IMR-90 (cell line): ENCODE measurements at regions not wholly inside any gene's neighbourhood (a gene's known extent, or its start where the extent isn't known, plus 50 kb on each side); places are given as distances from the start of the nearest gene placed in this dataset.

ENCODE experiments used
- ATAC-seq: fragments of 200-7000 bp; cut with Tn5 transposase; 2 replicates; pipeline ENCODE4 v1.9.1; 2020; ENCODE audit warnings: low read depth, mild to moderate bottlenecking, moderate library complexity
- BruUV-seq: library from RNA; stranded (reverse); fragments of 400-500 nt; replicated peaks from 2 replicates; lab custom pipeline; 2021; lab: Mats Ljungman, UMichigan
- CTCF ChIA-PET: fragments of 300-600 bp; formaldehyde crosslinking; extraction: SDS; loops from one replicate; lab custom pipeline; 2021; ENCODE audit warnings: antibody characterized with exemption; lab: Yijun Ruan, JAX
- POLR2A ChIA-PET: fragments of 300-600 bp; sonication (Branson Sonifier 250); formaldehyde crosslinking; loops from one replicate; lab custom pipeline; 2022; ENCODE audit warnings: antibody characterized with exemption; ENCODE audit not compliant: unreplicated experiment; lab: Charles Lee
- DNase-seq: peaks from one replicate; pipeline ENCODE4 v3.0.0; 2013
- H2AFZ ChIP-seq: replicated peaks from 2 replicates; pipeline ENCODE3; 2013; ENCODE audit warnings: low read length, mild to moderate bottlenecking; ENCODE audit not compliant: poor library complexity
- H2AK5ac ChIP-seq: 2 replicates; pipeline ENCODE4 v1.6.1; 2013; ENCODE audit warnings: low read depth, low read length, inconsistent platforms
- H2AK9ac ChIP-seq: replicated peaks from 2 replicates; pipeline ENCODE3; 2013; ENCODE audit warnings: mild to moderate bottlenecking, low read depth, low read length, moderate library complexity; ENCODE audit not compliant: poor library complexity
- H2BK120ac ChIP-seq: 2 replicates; pipeline ENCODE4 v1.6.1; 2013; ENCODE audit warnings: low read depth, low read length, inconsistent platforms
- H2BK15ac ChIP-seq: 3 replicates; pipeline ENCODE4 v1.6.1; 2013; ENCODE audit warnings: low read depth, low read length, inconsistent platforms
- H2BK20ac ChIP-seq: 2 replicates; pipeline ENCODE4 v1.6.1; 2013; ENCODE audit warnings: low read depth, mild to moderate bottlenecking, inconsistent platforms, low read length, moderate library complexity
- H2BK5ac ChIP-seq: 2 replicates; pipeline ENCODE4 v1.6.1; 2013; ENCODE audit warnings: mild to moderate bottlenecking, low read depth, low read length, inconsistent platforms; ENCODE audit not compliant: poor library complexity, severe bottlenecking
- H3K14ac ChIP-seq: replicated peaks from 2 replicates; pipeline ENCODE4 v1.6.1; 2013; ENCODE audit warnings: low read depth, low read length, inconsistent platforms
- H3K18ac ChIP-seq: 2 replicates; pipeline ENCODE4 v1.6.1; 2013; ENCODE audit warnings: low read depth, low read length, control low read depth
- H3K23ac ChIP-seq: 2 replicates; pipeline ENCODE4 v1.6.1; 2013; ENCODE audit warnings: low read depth, low read length, inconsistent platforms
- H3K27ac ChIP-seq: 2 replicates; pipeline ENCODE4 v1.5.1; 2013; ENCODE audit warnings: mild to moderate bottlenecking, control low read depth, low read length; ENCODE audit not compliant: insufficient read depth
- H3K27me3 ChIP-seq: 2 replicates; pipeline ENCODE4 v1.6.1; 2013; ENCODE audit warnings: low read length; ENCODE audit not compliant: control insufficient read depth, insufficient read depth
- H3K36me3 ChIP-seq: 2 replicates; pipeline ENCODE4 v1.6.1; 2013; ENCODE audit warnings: low read length, mixed read lengths; ENCODE audit not compliant: control insufficient read depth, insufficient read depth
- H3K4ac ChIP-seq: 2 replicates; pipeline ENCODE4 v1.6.1; 2013; ENCODE audit warnings: low read depth, low read length, inconsistent platforms
- H3K4me1 ChIP-seq: 2 replicates; pipeline ENCODE4 v1.6.1; 2013; ENCODE audit warnings: low read length, mixed read lengths; ENCODE audit not compliant: control insufficient read depth, insufficient read depth
- H3K4me2 ChIP-seq: 2 replicates; pipeline ENCODE4 v1.6.1; 2013; ENCODE audit warnings: low read depth, mild to moderate bottlenecking, control low read depth, low read length, moderate library complexity
- H3K4me3 ChIP-seq: 2 replicates; pipeline ENCODE4 v1.5.1; 2013; ENCODE audit warnings: low read depth, mild to moderate bottlenecking, control low read depth, low read length, moderate library complexity; ENCODE audit not compliant: insufficient read depth
- H3K56ac ChIP-seq: 2 replicates; pipeline ENCODE4 v1.6.1; 2013; ENCODE audit warnings: low read length, inconsistent platforms; ENCODE audit not compliant: insufficient read depth; ENCODE audit errors: extremely low read depth
- H3K79me1 ChIP-seq, 2 experiments: 2 replicates each; pipeline ENCODE4 v1.6.1; 2013; ENCODE audit warnings: low read length in 2 of 2, inconsistent platforms in 1 of 2, low read depth in 1 of 2
- H3K9ac ChIP-seq: 2 replicates; pipeline ENCODE4 v1.6.1; 2013; ENCODE audit warnings: low read depth, low read length, control low read depth
- H3K9me1 ChIP-seq: 2 replicates; pipeline ENCODE4 v1.6.1; 2013; ENCODE audit warnings: low read length, inconsistent platforms; ENCODE audit not compliant: insufficient read depth
- H3K9me3 ChIP-seq: 2 replicates; pipeline ENCODE4 v1.6.1; 2013; ENCODE audit warnings: low read length; ENCODE audit not compliant: control insufficient read depth, insufficient read depth
- H4K20me1 ChIP-seq: 2 replicates; pipeline ENCODE4 v1.6.1; 2013; ENCODE audit warnings: low read length, inconsistent platforms; ENCODE audit not compliant: insufficient read depth
- H4K5ac ChIP-seq: 2 replicates; pipeline ENCODE4 v1.6.1; 2013; ENCODE audit warnings: mild to moderate bottlenecking, low read depth, low read length, control low read depth
- H4K8ac ChIP-seq, 2 experiments: 2 replicates each; pipeline ENCODE4 v1.6.1; 2013; ENCODE audit warnings: low read depth in 2 of 2, low read length in 2 of 2, control low read depth in 1 of 2, inconsistent platforms in 1 of 2
- H4K91ac ChIP-seq: 2 replicates; pipeline ENCODE4 v1.6.1; 2013; ENCODE audit warnings: low read depth, low read length, inconsistent platforms; ENCODE audit not compliant: insufficient read depth
- MAFK ChIP-seq: IDR thresholded peaks from 2 replicates; pipeline ENCODE4 v1.6.1; 2012; ENCODE audit warnings: low read depth, low read length, improper control_type of control experiment
- RCOR1 ChIP-seq: IDR thresholded peaks from 2 replicates; pipeline ENCODE4 v1.6.1; 2012; ENCODE audit warnings: mild to moderate bottlenecking, low read length, improper control_type of control experiment; ENCODE audit not compliant: insufficient replicate concordance
- RFX5 ChIP-seq: IDR thresholded peaks from 2 replicates; pipeline ENCODE4 v1.8.0; 2012; ENCODE audit warnings: low read depth, mild to moderate bottlenecking, low read length, moderate library complexity
- WGBS, 2 experiments: methylation state at CpG; one replicate each; pipeline versions ENCODE4 v1.1.5 to v1.1.7; 2013; ENCODE audit warnings: missing lambda C conversion rate in 2 of 2; ENCODE audit not compliant: insufficient read length in 1 of 2; ENCODE audit errors: extremely low coverage in 2 of 2; 5-methylcytosine and 5-hydroxymethylcytosine counted together
- dilution Hi-C: fragments of 300-500 bp; cut with HindIII; formaldehyde crosslinking; loops from one replicate; pipeline ENCODE4 v1.14.3; 2018; ENCODE audit warnings: low sequenced_read_pairs; ENCODE audit not compliant: unreplicated experiment
- in situ Hi-C: fragments of 300-500 bp; cut with MboI; formaldehyde crosslinking; loops from 3 replicates; pipeline ENCODE4 v1.14.3; 2019; ENCODE audit warnings: low sequenced_read_pairs, inconsistent platforms, mixed read lengths
- intact Hi-C: fragments of 100-400 bp; cut with micrococcal nuclease; formaldehyde crosslinking; loops from 2 replicates; pipeline ENCODE4 v1.10.0; 2022

DNA sequence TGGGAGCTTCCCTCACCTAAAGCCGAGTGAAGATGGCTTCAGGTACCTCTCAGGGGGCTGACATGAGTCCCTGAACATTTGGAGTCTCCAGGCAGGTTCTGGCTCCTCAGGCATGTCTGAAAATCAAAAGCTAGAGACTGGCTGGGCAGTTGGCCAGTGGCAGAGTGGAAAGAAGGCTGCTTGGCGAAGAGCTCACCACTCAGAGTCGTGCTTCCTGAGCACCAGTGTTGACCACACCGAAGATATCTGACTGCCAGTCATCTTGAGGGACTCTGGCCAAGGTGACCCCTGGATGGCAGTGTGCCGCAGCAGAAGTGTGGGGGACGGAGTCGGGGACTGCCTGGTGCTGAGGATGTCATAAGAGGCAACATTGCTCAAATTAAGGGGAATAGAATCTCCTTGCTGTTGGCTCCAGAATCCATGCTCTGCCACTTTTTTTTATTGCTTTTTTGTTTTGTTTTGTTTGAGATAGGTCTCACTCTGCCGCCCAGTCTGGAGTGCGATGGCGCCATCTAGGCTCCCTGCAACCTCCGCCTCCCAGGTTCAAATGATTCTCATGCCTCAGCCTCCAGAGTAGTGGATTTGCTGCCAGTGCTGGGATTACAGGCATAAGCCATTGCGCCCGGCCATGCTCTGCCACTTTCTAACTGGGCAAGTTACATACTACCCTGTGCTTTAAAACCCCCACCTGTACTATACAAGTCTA lies 172.5 kb upstream of the GATB start:
- no peak overlapping the region for H2BK5ac ChIP-seq
- 80% methylated on average over 7 of the region's 13 CpGs; no CpG with 5 or more reads in 1 of the 2 experiments for WGBS, 2 experiments
- H4K5ac ChIP-seq = no peak overlapping the region
- no peak overlapping the region for H3K27ac ChIP-seq
- no peaks in the 10 kb centered on the region for H3K79me1 ChIP-seq
- intact Hi-C loops = no loop called here
- no peaks in the 10 kb centered on the region for H4K20me1 ChIP-seq
- no peak overlapping the region for H4K8ac ChIP-seq
- no peak overlapping the region for H3K4me2 ChIP-seq
- H2AK5ac ChIP-seq = no peak overlapping the region
- in situ Hi-C loops = no loop called here
- no peak overlapping the region for H3K18ac ChIP-seq
- peaks cover 18% of the 10 kb centered on the region for H3K27me3 ChIP-seq
- no peak overlapping the region for H2AK9ac ChIP-seq
- dilution Hi-C loops = no loop called here
- ATAC-seq = no peak
- no peak for DNase-seq
- no peaks in the 10 kb centered on the region for H3K4me1 ChIP-seq
- no peaks in the 10 kb centered on the region for H3K9me3 ChIP-seq
- H3K56ac ChIP-seq = no peak overlapping the region
- no peak overlapping the region for H4K91ac ChIP-seq
- no peak overlapping the region for H3K4ac ChIP-seq
- H3K4me3 ChIP-seq = no peak overlapping the region
- H2BK15ac ChIP-seq = no peak overlapping the region
- no peak overlapping the region for H2BK20ac ChIP-seq
- no peaks in the 10 kb centered on the region for H3K36me3 ChIP-seq
- H2AFZ ChIP-seq = no peak overlapping the region
- H3K23ac ChIP-seq = no peak overlapping the region
- BruUV-seq = no TSS peak
- ChIA-PET CTCF (no interaction called here), POLR2A (no interaction called here)
- no peak overlapping the region for H2BK120ac ChIP-seq
- H3K9ac ChIP-seq = no peak overlapping the region
- no peak overlapping the region for H3K14ac ChIP-seq
- no peaks in the 10 kb centered on the region for H3K9me1 ChIP-seq
- TF ChIP-seq RCOR1 (no peak), RFX5 (no peak), MAFK (no peak)
